ENCODE measurements at regions not wholly inside any gene's neighbourhood (a gene's known extent, or its start where the extent isn't known, plus 50 kb on each side); places are given as distances from the start of the nearest gene placed in this dataset.

DNA sequence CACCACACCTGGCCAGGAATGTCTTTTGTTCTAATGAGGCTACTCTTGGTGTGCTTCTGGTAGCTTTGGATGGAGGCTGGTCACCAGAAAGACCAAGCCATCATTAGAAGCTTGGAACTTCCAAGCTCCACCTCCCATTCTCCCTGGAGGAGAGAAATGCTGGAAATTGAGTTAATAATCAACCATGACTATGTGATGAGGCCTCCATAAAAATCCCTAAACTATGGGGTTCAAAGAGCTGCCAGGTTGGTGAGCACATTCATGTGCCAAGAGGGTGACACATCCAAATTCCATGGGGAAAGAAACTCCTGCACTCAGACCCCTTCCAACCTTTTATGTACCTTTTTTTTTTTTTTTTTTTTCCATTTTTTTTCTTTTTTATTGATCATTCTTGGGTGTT, 105.5 kb upstream of the SPATA31C2 start:
- TF ChIP-seq, protein P1, sequence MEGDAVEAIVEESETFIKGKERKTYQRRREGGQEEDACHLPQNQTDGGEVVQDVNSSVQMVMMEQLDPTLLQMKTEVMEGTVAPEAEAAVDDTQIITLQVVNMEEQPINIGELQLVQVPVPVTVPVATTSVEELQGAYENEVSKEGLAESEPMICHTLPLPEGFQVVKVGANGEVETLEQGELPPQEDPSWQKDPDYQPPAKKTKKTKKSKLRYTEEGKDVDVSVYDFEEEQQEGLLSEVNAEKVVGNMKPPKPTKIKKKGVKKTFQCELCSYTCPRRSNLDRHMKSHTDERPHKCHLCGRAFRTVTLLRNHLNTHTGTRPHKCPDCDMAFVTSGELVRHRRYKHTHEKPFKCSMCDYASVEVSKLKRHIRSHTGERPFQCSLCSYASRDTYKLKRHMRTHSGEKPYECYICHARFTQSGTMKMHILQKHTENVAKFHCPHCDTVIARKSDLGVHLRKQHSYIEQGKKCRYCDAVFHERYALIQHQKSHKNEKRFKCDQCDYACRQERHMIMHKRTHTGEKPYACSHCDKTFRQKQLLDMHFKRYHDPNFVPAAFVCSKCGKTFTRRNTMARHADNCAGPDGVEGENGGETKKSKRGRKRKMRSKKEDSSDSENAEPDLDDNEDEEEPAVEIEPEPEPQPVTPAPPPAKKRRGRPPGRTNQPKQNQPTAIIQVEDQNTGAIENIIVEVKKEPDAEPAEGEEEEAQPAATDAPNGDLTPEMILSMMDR (IDR thresholded peaks at IDR 0.05; ENCODE audit: low read depth, low read length), result no peak
- no peak overlapping the region for H3K4me3 ChIP-seq (ENCODE audit: low read depth, low read length)
- DNase-seq, result no peak
- no peaks in the 10 kb centered on the region for H3K36me3 ChIP-seq
- H3K9me3 ChIP-seq (ENCODE audit: severe bottlenecking), result no peaks in the 10 kb centered on the region
- no peaks in the 10 kb centered on the region for H3K27me3 ChIP-seq (ENCODE audit: insufficient read depth, low read depth, severe bottlenecking)
- no peak overlapping the region for H3K27ac ChIP-seq

DNA sequence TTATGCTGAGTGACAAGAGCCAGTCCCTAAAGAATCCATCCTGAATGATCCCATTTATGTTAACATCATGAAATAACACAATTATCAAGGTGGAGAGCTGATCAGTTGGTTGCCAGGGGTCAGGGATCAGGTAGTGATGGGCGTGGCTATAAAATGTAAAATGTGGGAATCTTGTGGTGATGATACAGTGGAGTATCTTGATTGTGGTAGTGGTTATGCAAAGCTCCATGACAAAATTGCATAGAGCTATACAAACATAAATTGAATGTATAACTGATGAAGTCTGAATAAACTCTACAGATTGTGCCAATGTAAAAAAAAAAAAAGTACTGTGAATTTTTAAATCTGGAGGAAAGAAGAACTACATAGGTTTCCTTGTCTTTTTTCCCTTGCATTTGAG, 104.6 kb upstream of the SPATA31C2 start:
- H3K9me3 ChIP-seq (ENCODE audit: severe bottlenecking), result no peaks in the 10 kb centered on the region
- no peaks in the 10 kb centered on the region for H3K27me3 ChIP-seq (ENCODE audit: insufficient read depth, low read depth, severe bottlenecking)
- no peak for DNase-seq
- TF ChIP-seq, protein P1 (IDR thresholded peaks at IDR 0.05; ENCODE audit: low read depth, low read length), result no peak
- no peak overlapping the region for H3K27ac ChIP-seq
- H3K4me3 ChIP-seq (ENCODE audit: low read depth, low read length), result no peak overlapping the region
- H3K36me3 ChIP-seq, result no peaks in the 10 kb centered on the region

DNA sequence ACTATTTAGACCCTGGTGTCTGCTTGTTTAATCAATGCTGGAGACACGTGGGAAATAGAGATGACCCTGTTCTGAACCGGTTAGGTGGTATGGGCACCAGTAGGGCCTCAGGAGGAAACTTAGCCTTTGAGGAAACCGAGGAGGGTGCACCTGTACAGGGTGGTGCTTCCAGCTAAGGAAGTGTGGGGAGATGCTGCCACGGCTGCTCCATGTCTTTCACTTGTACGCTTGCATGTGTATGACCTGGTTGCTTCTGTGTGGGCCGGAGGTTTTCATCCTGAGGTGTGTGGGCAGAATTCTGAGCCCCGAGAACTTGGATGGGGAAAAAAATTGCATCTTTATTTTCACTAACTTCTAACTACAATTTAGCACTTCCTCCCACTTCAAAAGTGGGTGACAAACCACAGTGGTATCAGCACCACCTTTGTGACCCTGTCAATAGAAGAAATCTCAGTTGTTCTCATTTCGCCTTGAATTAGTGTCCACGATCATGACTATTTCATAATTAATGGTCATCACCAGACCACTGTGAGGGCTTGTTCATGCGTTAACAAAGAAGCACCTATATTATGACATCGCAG, 99.8 kb upstream of the SPATA31C2 start:
- Histone ChIP-seq H3K27ac (no peak overlapping the region), H3K36me3 (no peaks in the 10 kb centered on the region), H3K27me3 (ENCODE audit: insufficient read depth, low read depth, severe bottlenecking) (no peaks in the 10 kb centered on the region), H3K9me3 (ENCODE audit: severe bottlenecking) (no peaks in the 10 kb centered on the region), H3K4me3 (ENCODE audit: low read depth, low read length) (no peak overlapping the region)
- TF ChIP-seq, protein P1 (IDR thresholded peaks at IDR 0.05; ENCODE audit: low read depth, low read length), result no peak
- no peak for DNase-seq

DNA sequence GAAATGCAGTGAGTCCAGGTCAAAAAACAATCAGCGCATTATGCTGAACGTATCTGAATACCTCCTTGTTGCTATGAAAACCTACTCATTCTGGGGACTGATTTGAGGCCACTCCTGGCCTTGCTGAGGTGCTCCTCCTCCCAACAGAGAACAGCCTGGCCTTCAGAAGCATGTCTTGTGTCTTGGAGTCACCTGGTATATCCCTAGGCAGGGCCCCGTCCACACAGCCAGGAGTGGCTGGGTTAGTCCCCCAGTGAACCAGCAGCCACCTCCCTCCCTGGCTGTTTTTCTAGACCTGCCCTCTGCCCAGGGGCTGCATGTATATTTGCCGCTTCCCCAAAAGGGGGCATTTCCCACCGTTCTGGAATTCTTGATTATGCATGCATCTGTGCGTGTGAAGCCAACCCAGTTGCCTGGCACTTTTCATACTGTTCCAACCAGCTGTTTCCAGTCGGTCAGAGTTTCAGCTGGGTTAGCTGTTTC, 99.2 kb upstream of the SPATA31C2 start:
- TF ChIP-seq, protein P1 (IDR thresholded peaks at IDR 0.05; ENCODE audit: low read depth, low read length), result no peak
- Histone ChIP-seq H3K4me3 (ENCODE audit: low read depth, low read length) (no peak overlapping the region), H3K27me3 (ENCODE audit: insufficient read depth, low read depth, severe bottlenecking) (no peaks in the 10 kb centered on the region), H3K9me3 (ENCODE audit: severe bottlenecking) (no peaks in the 10 kb centered on the region), H3K27ac (no peak overlapping the region), H3K36me3 (no peaks in the 10 kb centered on the region)
- no peak for DNase-seq

DNA sequence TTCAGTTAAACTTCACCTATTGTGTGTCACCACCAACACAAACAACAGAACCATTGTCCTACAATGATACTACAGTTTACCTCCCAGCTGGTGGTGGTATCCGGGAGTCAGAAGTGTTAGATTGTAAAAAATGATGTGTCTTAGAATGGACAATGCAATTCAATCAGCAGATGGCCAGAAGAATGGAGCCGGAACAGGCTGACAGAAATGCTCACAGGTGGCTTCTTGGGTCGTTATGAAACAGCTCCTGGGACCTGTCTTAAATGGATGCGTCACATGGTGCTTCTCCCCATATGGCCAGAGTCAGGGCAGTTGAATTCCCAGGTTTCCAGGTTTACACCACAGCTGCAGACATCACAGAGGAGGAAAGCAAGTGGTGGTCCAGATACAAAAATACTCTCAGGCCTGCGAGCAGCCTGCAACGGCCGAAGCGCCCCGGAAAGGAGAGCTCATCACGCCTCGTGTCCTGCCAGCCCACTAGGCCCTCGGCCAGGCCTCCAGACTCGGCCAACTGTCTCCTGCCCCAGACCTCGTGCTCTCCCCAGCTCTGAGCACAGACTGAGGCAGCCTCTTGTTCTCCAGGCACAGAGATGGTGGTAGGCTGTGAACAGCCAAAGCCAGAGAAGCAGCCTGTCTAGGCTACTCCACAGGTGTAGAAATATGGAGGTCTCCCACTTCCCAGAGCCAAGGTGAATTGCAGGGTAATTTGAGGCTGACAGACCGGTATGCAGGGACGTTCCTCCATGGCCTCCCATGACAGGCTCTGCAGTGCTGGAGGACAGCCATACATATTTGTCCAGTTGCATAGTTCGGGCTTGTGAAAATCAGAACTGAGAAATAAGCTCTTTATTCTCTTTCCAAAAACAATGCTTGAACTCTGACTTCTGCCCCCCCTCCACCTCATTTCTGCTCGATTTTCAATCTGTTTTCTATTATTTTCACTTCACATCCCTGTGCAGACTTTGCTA, 98.5 kb upstream of the SPATA31C2 start:
- Histone ChIP-seq H3K27ac (no peak overlapping the region), H3K27me3 (ENCODE audit: insufficient read depth, low read depth, severe bottlenecking) (no peaks in the 10 kb centered on the region), H3K36me3 (no peaks in the 10 kb centered on the region), H3K9me3 (ENCODE audit: severe bottlenecking) (no peaks in the 10 kb centered on the region), H3K4me3 (ENCODE audit: low read depth, low read length) (no peak overlapping the region)
- no peak for DNase-seq
- TF ChIP-seq, protein P1 (IDR thresholded peaks at IDR 0.05; ENCODE audit: low read depth, low read length), result no peak
